H1 (cell line): ENCODE measurements at regions not wholly inside any gene's neighbourhood (a gene's known extent, or its start where the extent isn't known, plus 50 kb on each side); places are given as distances from the start of the nearest gene placed in this dataset.

Experiments
- CTCF ChIA-PET: fragments of 300-600 bp; sonication (Branson Sonifier 250); formaldehyde crosslinking; loops from one replicate; lab custom pipeline; 2021; ENCODE audit not compliant: partially characterized antibody; lab: Charles Lee
- POLR2A ChIA-PET: fragments of 300-600 bp; sonication (Branson Sonifier 250); formaldehyde crosslinking; loops from one replicate; lab custom pipeline; 2021; ENCODE audit warnings: inconsistent platforms; ENCODE audit not compliant: partially characterized antibody; lab: Charles Lee
- DNase-seq, 2 experiments: peaks; one replicate each; pipeline versions ENCODE4 v3.0.0 to v3.0.0-alpha.2; 2010 to 2022; ENCODE audit warnings: low spot score in 2 of 2, low read depth in 1 of 2, mixed read lengths in 1 of 2
- FAIRE-seq: peaks from 2 replicates; lab custom pipeline; 2011; peaks lifted over from hg19 to GRCh38; lab: Jason Lieb, UNC
- H2AFZ ChIP-seq: 2 replicates; pipeline ENCODE4 v1.8.1; 2012; ENCODE audit warnings: low read length, inconsistent platforms
- H2AK5ac ChIP-seq: 2 replicates; pipeline ENCODE4 v1.6.1; 2013; ENCODE audit warnings: low read depth, low read length
- H2BK120ac ChIP-seq: replicated peaks from 2 replicates; pipeline ENCODE3; 2013; ENCODE audit warnings: low read depth, low read length, inconsistent platforms
- H2BK12ac ChIP-seq: 2 replicates; pipeline ENCODE4 v1.6.1; 2013; ENCODE audit warnings: low read depth, low read length
- H2BK15ac ChIP-seq: 2 replicates; pipeline ENCODE4 v1.6.1; 2013; ENCODE audit warnings: low read length
- H2BK20ac ChIP-seq: 2 replicates; pipeline ENCODE4 v1.6.1; 2013; ENCODE audit warnings: low read length
- H2BK5ac ChIP-seq: 2 replicates; pipeline ENCODE4 v1.6.1; 2013; ENCODE audit warnings: low read depth, low read length
- H3K14ac ChIP-seq: 2 replicates; pipeline ENCODE4 v1.6.1; 2013; ENCODE audit warnings: inconsistent platforms; ENCODE audit not compliant: insufficient read length
- H3K18ac ChIP-seq: 2 replicates; pipeline ENCODE4 v1.6.1; 2013; ENCODE audit warnings: low read length; ENCODE audit errors: extremely low read depth
- H3K23ac ChIP-seq: 2 replicates; pipeline ENCODE4 v1.6.1; 2013; ENCODE audit warnings: inconsistent platforms; ENCODE audit not compliant: insufficient read length
- H3K23me2 ChIP-seq: 2 replicates; pipeline ENCODE4 v1.6.1; 2013; ENCODE audit warnings: low read depth, low read length
- H3K27ac ChIP-seq: 2 replicates; pipeline ENCODE4 v1.6.1; 2011; ENCODE audit warnings: low read depth, low read length, inconsistent platforms
- H3K27me3 ChIP-seq, 4 experiments: replicated peaks in 1 of 4; 1 replicate in 1 of 4; 2 replicates in 3 of 4; pipeline versions ENCODE4 v1.6.1 to v1.8.1; 2011 to 2013; ENCODE audit warnings: low read length in 3 of 4, mild to moderate bottlenecking in 3 of 4, inconsistent platforms in 2 of 4, mixed read lengths in 2 of 4, moderate library complexity in 1 of 4; ENCODE audit not compliant: control insufficient read depth in 3 of 4, insufficient read depth in 3 of 4; ENCODE audit errors: extremely low read depth in 1 of 4
- H3K36me3 ChIP-seq, 4 experiments: 2 replicates each; pipeline versions ENCODE4 v1.6.1 to v1.8.1; 2011 to 2013; ENCODE audit warnings: mild to moderate bottlenecking in 4 of 4, low read length in 3 of 4, moderate library complexity in 2 of 4, control low read depth in 1 of 4, inconsistent platforms in 1 of 4; ENCODE audit not compliant: insufficient read depth in 4 of 4, control insufficient read depth in 2 of 4
- H3K4ac ChIP-seq: replicated peaks from 2 replicates; pipeline ENCODE3; 2013; ENCODE audit warnings: low read length, low read depth, mixed read lengths, inconsistent platforms; ENCODE audit not compliant: insufficient read length
- H3K4me1 ChIP-seq, 4 experiments: replicated peaks in 1 of 4; 1 replicate in 1 of 4; 2 replicates in 3 of 4; pipeline versions ENCODE4 v1.6.1 to v1.8.1; 2011 to 2013; ENCODE audit warnings: low read length in 3 of 4, inconsistent platforms in 2 of 4, mixed read lengths in 1 of 4; ENCODE audit not compliant: insufficient read depth in 4 of 4, control insufficient read depth in 3 of 4
- H3K4me2 ChIP-seq, 2 experiments: 2 replicates each; pipeline versions ENCODE4 v1.6.1 to v1.8.1; 2011 to 2013; ENCODE audit warnings: low read depth in 2 of 2, low read length in 2 of 2, control low read depth in 1 of 2, inconsistent platforms in 1 of 2, mild to moderate bottlenecking in 1 of 2; ENCODE audit not compliant: insufficient read depth in 1 of 2
- H3K4me3 ChIP-seq, 4 experiments: fragments of 200-600, 300-600 bp in 1 of 4; sonication (generic), shearing (Covaris generic), sonication (Bioruptor Twin) in 1 of 4; 2 replicates each; pipeline versions ENCODE4 v1.5.1 to v1.8.1; 2011 to 2016; ENCODE audit warnings: low read length in 4 of 4, low read depth in 3 of 4, control low read depth in 2 of 4, inconsistent platforms in 2 of 4, mild to moderate bottlenecking in 2 of 4, mixed read lengths in 1 of 4, moderate library complexity in 1 of 4; ENCODE audit not compliant: insufficient read depth in 2 of 4; ENCODE audit errors: extremely low read depth in 1 of 4
- H3K56ac ChIP-seq: replicated peaks from 2 replicates; pipeline ENCODE3; 2013; ENCODE audit warnings: low read depth, mild to moderate bottlenecking, mixed read lengths, low read length, inconsistent platforms; ENCODE audit not compliant: insufficient read length
- H3K79me1 ChIP-seq: 2 replicates; pipeline ENCODE4 v1.6.1; 2013; ENCODE audit warnings: low read depth, low read length, control low read depth
- H3K79me2 ChIP-seq, 2 experiments: 2 replicates each; pipeline versions ENCODE4 v1.6.1 to v1.8.1; 2012 to 2013; ENCODE audit warnings: low read length in 2 of 2, mild to moderate bottlenecking in 2 of 2, inconsistent platforms in 1 of 2; ENCODE audit not compliant: insufficient read depth in 2 of 2, control insufficient read depth in 1 of 2
- H3K9ac ChIP-seq, 4 experiments: replicated peaks in 1 of 4; 1 replicate in 1 of 4; 2 replicates in 3 of 4; pipeline versions ENCODE4 v1.6.1 to v1.8.1; 2011 to 2013; ENCODE audit warnings: low read depth in 3 of 4, low read length in 3 of 4, control low read depth in 2 of 4, mild to moderate bottlenecking in 2 of 4, moderate library complexity in 2 of 4, inconsistent platforms in 1 of 4; ENCODE audit errors: extremely low read depth in 1 of 4
- H3K9me3 ChIP-seq, 2 experiments: 2 replicates each; pipeline versions ENCODE4 v1.6.1 to v1.8.1; 2012 to 2013; ENCODE audit warnings: mild to moderate bottlenecking in 2 of 2, moderate library complexity in 2 of 2, control low read depth in 1 of 2, inconsistent platforms in 1 of 2, low read depth in 1 of 2, low read length in 1 of 2, mixed read lengths in 1 of 2; ENCODE audit not compliant: insufficient read depth in 2 of 2
- H4K20me1 ChIP-seq, 2 experiments: replicated peaks in 1 of 2; 2 replicates each; pipeline versions ENCODE3 to v1.8.1; 2011 to 2013; ENCODE audit warnings: inconsistent platforms in 2 of 2, low read length in 2 of 2, mild to moderate bottlenecking in 1 of 2; ENCODE audit not compliant: insufficient read depth in 2 of 2, control insufficient read depth in 1 of 2
- H4K5ac ChIP-seq: 2 replicates; pipeline ENCODE4 v1.6.1; 2013; ENCODE audit warnings: low read length, low read depth, mixed read lengths, inconsistent platforms; ENCODE audit not compliant: insufficient read length
- H4K8ac ChIP-seq: 2 replicates; pipeline ENCODE4 v1.8.0; 2013; ENCODE audit warnings: mild to moderate bottlenecking, moderate library complexity, low read length, inconsistent platforms; ENCODE audit not compliant: insufficient read depth; ENCODE audit errors: extremely low read depth
- H4K91ac ChIP-seq: replicated peaks from 2 replicates; pipeline ENCODE3; 2013; ENCODE audit warnings: low read length, mixed read lengths, inconsistent platforms; ENCODE audit not compliant: insufficient read length
- CHD2 ChIP-seq: IDR thresholded peaks from 2 replicates; pipeline ENCODE4 v1.6.1; 2012; ENCODE audit warnings: low read length, improper control_type of control experiment
- EGR1 ChIP-seq: IDR thresholded peaks from 2 replicates; pipeline ENCODE4 v1.6.1; 2011; ENCODE audit warnings: low read depth, low read length, borderline replicate concordance
- HDAC6 ChIP-seq: IDR thresholded peaks from one replicate; pipeline ENCODE4 v1.7.1; 2012; ENCODE audit warnings: low read depth, mild to moderate bottlenecking, inconsistent platforms, low read length, moderate library complexity
- SP1 ChIP-seq: IDR thresholded peaks from 2 replicates; pipeline ENCODE4 v1.6.1; 2011; ENCODE audit warnings: low read depth, low read length
- WGBS, 2 experiments: shearing (Covaris generic) in 1 of 2; methylation state at CpG; one replicate each; pipeline versions ENCODE4 v1.1.6 to v1.1.7; 2013 to 2015; ENCODE audit warnings: low lambda C conversion rate in 2 of 2, mixed read lengths in 2 of 2, inconsistent platforms in 1 of 2, low coverage in 1 of 2, missing lambda C conversion rate in 1 of 2; ENCODE audit not compliant: insufficient replicate concordance in 2 of 2, insufficient coverage in 1 of 2, insufficient read length in 1 of 2; ENCODE audit errors: extremely low coverage in 1 of 2, missing lambda C conversion rate in 1 of 2; 5-methylcytosine and 5-hydroxymethylcytosine counted together

GRCh38 chr7:25595996-25596395, 367.7 kb upstream of the NPVF start:
- Histone ChIP-seq H3K9ac (no peak overlapping the region), H3K56ac (no peak overlapping the region), H3K23ac (no peak overlapping the region), H4K20me1 (no peaks in the 10 kb centered on the region), H2BK120ac (no peak overlapping the region), H3K27ac (no peak overlapping the region), H3K79me1 (no peaks in the 10 kb centered on the region), H3K23me2 (no peaks in the 10 kb centered on the region), H2BK12ac (no peak overlapping the region), H3K79me2 (no peaks in the 10 kb centered on the region), H2BK20ac (no peak overlapping the region), H3K4ac (no peak overlapping the region), H2AK5ac (no peak overlapping the region), H2AFZ (no peak overlapping the region), H3K4me2 (no peak overlapping the region), H2BK5ac (no peak overlapping the region), H3K18ac (no peak overlapping the region), H3K27me3 (no peaks in the 10 kb centered on the region), H3K9me3 (no peaks in the 10 kb centered on the region), H3K4me3 (no peak overlapping the region), H4K91ac (no peak overlapping the region), H3K14ac (no peak overlapping the region), H3K4me1 (no peaks in the 10 kb centered on the region), H2BK15ac (no peak overlapping the region), H3K36me3 (no peaks in the 10 kb centered on the region), H4K5ac (no peak overlapping the region), H4K8ac (no peak overlapping the region)
- FAIRE-seq: no peak
- ChIA-PET CTCF (no interaction called here), POLR2A (no interaction called here)
- WGBS, 2 experiments: 83% methylated on average over 2 of the region's 2 CpGs; no CpG with 5 or more reads in 1 of the 2 experiments
- DNase-seq: no peak
- TF ChIP-seq CHD2: no peak
- TF ChIP-seq EGR1: no peak
- no peak for TF ChIP-seq HDAC6
- TF ChIP-seq SP1: no peak
